Activated CD4-positive, alpha-beta T cell treated with anti-CD3 and anti-CD28 coated beads, Interleukin-10, Interleukin-2, amounts not matched to agents 100 ng/mL and 50 ng/mL, durations not matched to agents 16 hours and 8 hours (primary cell): ENCODE measurements at regions not wholly inside any gene's neighbourhood (a gene's known extent, or its start where the extent isn't known, plus 50 kb on each side); places are given as distances from the start of the nearest gene placed in this dataset.

Experiments
- DNase-seq: peaks from one replicate; pipeline ENCODE4 v3.0.0-alpha.2; 2020

GRCh38 chr20:11813106-11813890 lies 104.4 kb upstream of the BTBD3 start:
- no peak for DNase-seq

- DNase-seq = no peak
Measured at GRCh38 chr20:11814267-11814666, 103.4 kb upstream of the BTBD3 start.

GRCh38 chr20:11820838-11821237 lies 96.9 kb upstream of the BTBD3 start:
- DNase-seq = no peak

GRCh38 chr20:11822540-11822794 lies 95.2 kb upstream of the BTBD3 start:
- no peak for DNase-seq

- DNase-seq = no peak
Measured at GRCh38 chr20:11826334-11826733, 91.4 kb upstream of the BTBD3 start.

- no peak for DNase-seq
Measured at GRCh38 chr20:11832397-11832796, 85.3 kb upstream of the BTBD3 start.

- no peak for DNase-seq
Measured at GRCh38 chr20:11832851-11833250, 84.8 kb upstream of the BTBD3 start.

GRCh38 chr20:11833825-11834224 lies 83.9 kb upstream of the BTBD3 start:
- no peak for DNase-seq

- DNase-seq = no peak
Measured at GRCh38 chr20:11838076-11838636, 79.5 kb upstream of the BTBD3 start.

GRCh38 chr20:11841972-11842461 lies 75.7 kb upstream of the BTBD3 start:
- no peak for DNase-seq

- DNase-seq = no peak
Measured at GRCh38 chr20:11843289-11843688, 74.4 kb upstream of the BTBD3 start.

- DNase-seq = no peak
Measured at GRCh38 chr20:11844691-11845090, 73.0 kb upstream of the BTBD3 start.

- no peak for DNase-seq
Measured at GRCh38 chr20:11845340-11845739, 72.4 kb upstream of the BTBD3 start.

GRCh38 chr20:11846131-11846530 lies 71.6 kb upstream of the BTBD3 start:
- DNase-seq = no peak

- DNase-seq = no peak
Measured at GRCh38 chr20:11847827-11848226, 69.9 kb upstream of the BTBD3 start.

GRCh38 chr20:11849270-11849915 lies 68.3 kb upstream of the BTBD3 start:
- no peak for DNase-seq

- DNase-seq = no peak
Measured at GRCh38 chr20:11849976-11850670, 67.6 kb upstream of the BTBD3 start.

GRCh38 chr20:11850901-11851300 lies 66.8 kb upstream of the BTBD3 start:
- DNase-seq = no peak

GRCh38 chr20:11851646-11852045 lies 66.0 kb upstream of the BTBD3 start:
- no peak for DNase-seq

- DNase-seq = no peak
Measured at GRCh38 chr20:11852189-11852588, 65.5 kb upstream of the BTBD3 start.

GRCh38 chr20:11852811-11853210 lies 64.9 kb upstream of the BTBD3 start:
- no peak for DNase-seq

GRCh38 chr20:11853359-11853758 lies 64.3 kb upstream of the BTBD3 start:
- no peak for DNase-seq

- no peak for DNase-seq
Measured at GRCh38 chr20:11861479-11861878, 56.2 kb upstream of the BTBD3 start.
